Neural cell (in vitro differentiated cells): ENCODE measurements at regions not wholly inside any gene's neighbourhood (a gene's known extent, or its start where the extent isn't known, plus 50 kb on each side); places are given as distances from the start of the nearest gene placed in this dataset.

Source experiments
- H2AFZ ChIP-seq: fragments of 200-600, 300-800 bp; sonication (generic), shearing (Covaris generic); 2 replicates; pipeline ENCODE4 v1.6.0; 2014; ENCODE audit warnings: low read depth, mild to moderate bottlenecking, antibody characterized with exemption, low read length, moderate library complexity
- H3F3A ChIP-seq: fragments of 200-600 bp; shearing (Covaris generic); 2 replicates; pipeline ENCODE4 v1.6.1; 2016; ENCODE audit warnings: mild to moderate bottlenecking, moderate library complexity, mixed read lengths, antibody characterized with exemption, low read length; ENCODE audit not compliant: insufficient read depth, poor library complexity, severe bottlenecking
- H3K27ac ChIP-seq: fragments of 200-600, 300-800 bp; sonication (generic), shearing (Covaris generic); 2 replicates; pipeline ENCODE4 v1.5.1; 2014; ENCODE audit warnings: mild to moderate bottlenecking, low read length, moderate library complexity
- H3K27me3 ChIP-seq: fragments of 300-800, 200-600 bp; sonication (generic), shearing (Covaris generic); 2 replicates; pipeline ENCODE4 v1.6.0; 2014; ENCODE audit warnings: mild to moderate bottlenecking, low read depth, low read length, moderate library complexity; ENCODE audit not compliant: insufficient read depth
- H3K36me3 ChIP-seq: fragments of 300-800, 200-600 bp; sonication (generic), shearing (Covaris generic); 2 replicates; pipeline ENCODE4 v1.5.1; 2014; ENCODE audit warnings: mild to moderate bottlenecking, antibody characterized with exemption, low read length, moderate library complexity; ENCODE audit not compliant: insufficient read depth
- H3K4me2 ChIP-seq: fragments of 300-800, 200-600 bp; sonication (generic), shearing (Covaris generic); 2 replicates; pipeline ENCODE4 v1.6.0; 2014; ENCODE audit warnings: mild to moderate bottlenecking, low read length
- H3K4me3 ChIP-seq: fragments of 300-800, 200-600 bp; sonication (generic), shearing (Covaris generic); 2 replicates; pipeline ENCODE4 v1.5.1; 2014; ENCODE audit warnings: mild to moderate bottlenecking, low read length, moderate library complexity
- H3K79me2 ChIP-seq: fragments of 200-600 bp; shearing (Covaris generic); replicated peaks from 2 replicates; pipeline ENCODE4 v1.6.0; 2014; ENCODE audit warnings: mild to moderate bottlenecking, low read length, moderate library complexity; ENCODE audit not compliant: insufficient read depth
- H3K9ac ChIP-seq: fragments of 300-800, 200-600 bp; sonication (generic), shearing (Covaris generic); 2 replicates; pipeline ENCODE4 v1.6.1; 2016; ENCODE audit warnings: mild to moderate bottlenecking, low read length, mixed read lengths
- H3K9me2 ChIP-seq: fragments of 200-600 bp; shearing (Covaris generic); 2 replicates; pipeline ENCODE4 v1.6.1; 2016; ENCODE audit warnings: mild to moderate bottlenecking, low read length, mixed read lengths; ENCODE audit not compliant: insufficient read depth
- H3K9me3 ChIP-seq: fragments of 200-600, 300-800 bp; sonication (generic), shearing (Covaris generic); 2 replicates; pipeline ENCODE4 v1.6.1; 2016; ENCODE audit warnings: mild to moderate bottlenecking, mixed run types, low read length, moderate library complexity, mixed read lengths
- H4K20me1 ChIP-seq: fragments of 200-600 bp; shearing (Covaris generic); 2 replicates; pipeline ENCODE4 v1.6.1; 2016; ENCODE audit warnings: mild to moderate bottlenecking, mixed run types; ENCODE audit not compliant: insufficient read depth
- CTCF ChIP-seq: fragments of 450-650 bp; IDR thresholded peaks from 2 replicates; pipeline ENCODE4 v1.5.1; 2014; ENCODE audit warnings: antibody characterized with exemption, mild to moderate bottlenecking, moderate library complexity; ENCODE audit not compliant: poor library complexity, severe bottlenecking
- EP300 ChIP-seq: fragments of 450-650 bp; conservative IDR thresholded peaks from 2 replicates; pipeline ENCODE4 v1.6.1; 2014; ENCODE audit warnings: antibody characterized with exemption, mild to moderate bottlenecking, moderate library complexity; ENCODE audit not compliant: poor library complexity, severe bottlenecking
- EZH2 ChIP-seq: fragments of 200-600, 300-800 bp; shearing (Covaris generic), sonication (generic); IDR thresholded peaks from 2 replicates; pipeline ENCODE4 v1.6.1; 2014; ENCODE audit warnings: antibody characterized with exemption, low read length, borderline replicate concordance, mild to moderate bottlenecking; ENCODE audit not compliant: insufficient read depth, poor library complexity, severe bottlenecking
- MXI1 ChIP-seq: fragments of 450-650 bp; conservative IDR thresholded peaks from 2 replicates; pipeline ENCODE4 v1.6.1; 2014; ENCODE audit warnings: antibody characterized with exemption, mild to moderate bottlenecking; ENCODE audit not compliant: poor library complexity, severe bottlenecking
- POLR2AphosphoS5 ChIP-seq: IDR thresholded peaks from 2 replicates; pipeline ENCODE4 v1.6.1; 2012
- RAD21 ChIP-seq: fragments of 450-650 bp; conservative IDR thresholded peaks from 2 replicates; pipeline ENCODE4 v1.6.1; 2014; ENCODE audit warnings: antibody characterized with exemption, mild to moderate bottlenecking, moderate library complexity
- REST ChIP-seq: IDR thresholded peaks from 2 replicates; pipeline ENCODE4 v1.6.1; 2012; ENCODE audit warnings: borderline replicate concordance
- SMC3 ChIP-seq: fragments of 450-650 bp; conservative IDR thresholded peaks from 2 replicates; pipeline ENCODE4 v1.6.1; 2014; ENCODE audit warnings: antibody characterized with exemption, mild to moderate bottlenecking, moderate library complexity; ENCODE audit not compliant: poor library complexity
- TAF1 ChIP-seq: IDR thresholded peaks from 2 replicates; pipeline ENCODE4 v1.6.1; 2012; ENCODE audit warnings: low read depth

DNA sequence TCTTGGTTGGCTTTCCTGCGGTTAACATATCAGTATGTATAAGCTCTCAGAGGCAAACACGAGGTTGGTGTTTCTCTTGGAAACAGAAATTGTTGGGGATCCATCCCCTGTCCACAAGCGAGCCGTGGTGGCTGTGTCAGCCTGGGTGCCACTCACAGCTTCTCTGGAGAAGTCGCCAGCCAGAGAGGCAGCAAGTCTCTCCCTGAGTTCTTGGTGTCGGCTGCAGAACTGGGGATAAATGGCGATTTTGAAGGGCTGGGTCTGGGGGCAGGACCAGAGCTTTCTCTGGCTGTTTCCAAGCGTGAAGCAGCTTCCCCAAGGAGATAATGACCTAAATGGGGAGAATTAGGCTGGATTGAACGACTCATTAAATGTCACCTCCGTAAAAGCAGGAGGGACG lies 335.3 kb downstream of the GLRX3 start (continued):
- TF ChIP-seq REST, result no peak

DNA sequence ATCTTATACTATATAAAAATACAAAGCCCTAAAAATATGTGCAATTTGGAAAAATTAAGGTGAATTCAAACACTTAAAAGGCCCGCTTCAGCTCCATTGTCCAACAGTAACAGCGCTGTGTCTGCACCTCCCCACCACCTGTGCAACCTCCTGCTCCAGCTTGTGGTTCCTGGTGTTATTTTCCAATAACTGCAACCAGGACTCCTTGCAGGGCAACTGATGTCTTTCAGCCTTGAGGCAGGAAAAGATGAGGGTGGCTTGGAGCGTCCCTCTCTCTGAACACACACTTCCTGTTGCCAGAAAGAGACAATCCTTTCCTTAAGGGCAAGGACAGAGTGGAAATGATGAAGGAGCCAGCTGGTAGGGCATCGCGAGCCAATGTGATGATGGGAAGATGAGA lies 336.0 kb downstream of the GLRX3 start:
- H3K4me2 ChIP-seq, result no peak overlapping the region
- H3F3A ChIP-seq, result no peaks in the 10 kb centered on the region
- no peaks in the 10 kb centered on the region for H3K9me2 ChIP-seq
- TF ChIP-seq CTCF (no peak), EZH2 (no peak), RAD21 (no peak), EP300 (no peak), POLR2AphosphoS5 (no peak), REST (no peak), MXI1 (no peak), TAF1 (no peak), SMC3 (no peak)
- no peaks in the 10 kb centered on the region for H3K27me3 ChIP-seq
- H3K9ac ChIP-seq, result no peak overlapping the region
- peak overlapping the region; percentile 14 for H3K27ac ChIP-seq
- H3K79me2 ChIP-seq, result no peaks in the 10 kb centered on the region
- no peaks in the 10 kb centered on the region for H3K9me3 ChIP-seq
- H2AFZ ChIP-seq, result no peak overlapping the region
- H3K36me3 ChIP-seq, result no peaks in the 10 kb centered on the region
- no peak overlapping the region for H3K4me3 ChIP-seq
- no peaks in the 10 kb centered on the region for H4K20me1 ChIP-seq
